Ishikawa (cell line): ENCODE measurements at regions not wholly inside any gene's neighbourhood (a gene's known extent, or its start where the extent isn't known, plus 50 kb on each side); places are given as distances from the start of the nearest gene placed in this dataset.

Experiments used
- CEBPB ChIP-seq: IDR thresholded peaks from 2 replicates; pipeline ENCODE4 v1.6.1; 2012
- CREB1 ChIP-seq: IDR thresholded peaks from 2 replicates; pipeline ENCODE4 v1.6.1; 2012; ENCODE audit warnings: low read depth
- EGR1 ChIP-seq: IDR thresholded peaks from 2 replicates; pipeline ENCODE4 v1.6.1; 2012
- EP300 ChIP-seq: IDR thresholded peaks from 2 replicates; pipeline ENCODE4 v1.6.1; 2012; ENCODE audit warnings: borderline replicate concordance
- FOXM1 ChIP-seq: IDR thresholded peaks from 2 replicates; pipeline ENCODE4 v1.6.1; 2012; ENCODE audit warnings: low read depth, borderline replicate concordance
- NFIC ChIP-seq: IDR thresholded peaks from 2 replicates; pipeline ENCODE4 v1.6.1; 2012
- RAD21 ChIP-seq: IDR thresholded peaks from 2 replicates; pipeline ENCODE4 v1.6.1; 2012; ENCODE audit warnings: low read depth
- TAF1 ChIP-seq: IDR thresholded peaks from 2 replicates; pipeline ENCODE4 v1.6.1; 2012; ENCODE audit warnings: low read depth, mild to moderate bottlenecking
- TCF12 ChIP-seq: IDR thresholded peaks from 2 replicates; pipeline ENCODE4 v1.6.1; 2012; ENCODE audit warnings: low read depth
- TEAD4 ChIP-seq: IDR thresholded peaks from 2 replicates; pipeline ENCODE4 v1.6.1; 2012
- YY1 ChIP-seq: IDR thresholded peaks from 2 replicates; pipeline ENCODE4 v1.6.1; 2012; ENCODE audit warnings: low read depth
- ZBTB7A ChIP-seq: IDR thresholded peaks from 2 replicates; pipeline ENCODE4 v1.6.1; 2012; ENCODE audit warnings: low read depth
- TF ChIP-seq, protein P1 (sequence below): IDR thresholded peaks from 2 replicates; pipeline ENCODE4 v1.6.1; 2012
- TF ChIP-seq, protein P2 (sequence below): IDR thresholded peaks from 2 replicates; pipeline ENCODE4 v1.6.1; 2012; ENCODE audit warnings: low read depth, mild to moderate bottlenecking
- TF ChIP-seq, protein P3 (sequence below): IDR thresholded peaks from 2 replicates; pipeline ENCODE4 v1.6.1; 2012

DNA sequence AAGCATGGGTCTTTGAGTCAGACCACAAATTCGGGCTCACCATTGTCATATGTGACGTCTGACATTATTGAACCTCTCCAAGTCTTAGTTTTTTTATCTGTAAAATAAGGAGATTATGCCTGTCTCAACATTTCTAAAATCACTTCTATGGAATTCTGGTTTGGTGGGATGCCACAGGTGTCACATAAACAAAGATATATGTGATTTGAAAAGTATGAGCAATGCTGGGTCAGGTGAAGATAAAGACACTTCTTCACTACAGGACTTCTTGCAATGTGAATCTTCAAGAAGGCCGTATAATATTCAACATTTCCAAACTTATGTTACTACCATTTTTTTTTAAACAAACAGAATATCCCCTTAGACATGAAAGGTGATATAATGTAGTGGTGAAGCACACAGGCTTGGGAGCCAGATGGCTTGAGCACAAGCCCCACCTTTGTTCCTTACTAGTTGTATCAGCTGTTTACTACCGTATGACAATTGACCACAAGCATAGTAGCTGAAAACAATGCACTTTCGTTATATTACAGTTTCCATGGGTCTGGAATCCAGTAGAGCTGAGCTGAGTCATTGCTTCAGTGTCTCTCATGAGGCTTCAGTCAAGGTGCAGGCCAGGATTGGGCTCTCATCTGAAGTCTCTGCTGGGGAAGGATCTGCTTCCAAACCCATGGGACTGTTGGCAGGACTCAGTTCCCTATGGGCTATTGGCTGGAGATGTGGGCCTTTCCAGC is 87.7 kb downstream of the UTP18 start:
- TF ChIP-seq EGR1, result no peak
- no peak for TF ChIP-seq CREB1
- no peak for TF ChIP-seq NFIC
- TF ChIP-seq TCF12, result no peak
- TF ChIP-seq FOXM1, result no peak
- no peak for TF ChIP-seq TEAD4
- no peak for TF ChIP-seq RAD21
- TF ChIP-seq, protein P1, sequence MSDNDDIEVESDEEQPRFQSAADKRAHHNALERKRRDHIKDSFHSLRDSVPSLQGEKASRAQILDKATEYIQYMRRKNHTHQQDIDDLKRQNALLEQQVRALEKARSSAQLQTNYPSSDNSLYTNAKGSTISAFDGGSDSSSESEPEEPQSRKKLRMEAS, result no peak
- TF ChIP-seq ZBTB7A, result no peak
- TF ChIP-seq, protein P2, sequence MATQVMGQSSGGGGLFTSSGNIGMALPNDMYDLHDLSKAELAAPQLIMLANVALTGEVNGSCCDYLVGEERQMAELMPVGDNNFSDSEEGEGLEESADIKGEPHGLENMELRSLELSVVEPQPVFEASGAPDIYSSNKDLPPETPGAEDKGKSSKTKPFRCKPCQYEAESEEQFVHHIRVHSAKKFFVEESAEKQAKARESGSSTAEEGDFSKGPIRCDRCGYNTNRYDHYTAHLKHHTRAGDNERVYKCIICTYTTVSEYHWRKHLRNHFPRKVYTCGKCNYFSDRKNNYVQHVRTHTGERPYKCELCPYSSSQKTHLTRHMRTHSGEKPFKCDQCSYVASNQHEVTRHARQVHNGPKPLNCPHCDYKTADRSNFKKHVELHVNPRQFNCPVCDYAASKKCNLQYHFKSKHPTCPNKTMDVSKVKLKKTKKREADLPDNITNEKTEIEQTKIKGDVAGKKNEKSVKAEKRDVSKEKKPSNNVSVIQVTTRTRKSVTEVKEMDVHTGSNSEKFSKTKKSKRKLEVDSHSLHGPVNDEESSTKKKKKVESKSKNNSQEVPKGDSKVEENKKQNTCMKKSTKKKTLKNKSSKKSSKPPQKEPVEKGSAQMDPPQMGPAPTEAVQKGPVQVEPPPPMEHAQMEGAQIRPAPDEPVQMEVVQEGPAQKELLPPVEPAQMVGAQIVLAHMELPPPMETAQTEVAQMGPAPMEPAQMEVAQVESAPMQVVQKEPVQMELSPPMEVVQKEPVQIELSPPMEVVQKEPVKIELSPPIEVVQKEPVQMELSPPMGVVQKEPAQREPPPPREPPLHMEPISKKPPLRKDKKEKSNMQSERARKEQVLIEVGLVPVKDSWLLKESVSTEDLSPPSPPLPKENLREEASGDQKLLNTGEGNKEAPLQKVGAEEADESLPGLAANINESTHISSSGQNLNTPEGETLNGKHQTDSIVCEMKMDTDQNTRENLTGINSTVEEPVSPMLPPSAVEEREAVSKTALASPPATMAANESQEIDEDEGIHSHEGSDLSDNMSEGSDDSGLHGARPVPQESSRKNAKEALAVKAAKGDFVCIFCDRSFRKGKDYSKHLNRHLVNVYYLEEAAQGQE, result no peak
- TF ChIP-seq, protein P3, sequence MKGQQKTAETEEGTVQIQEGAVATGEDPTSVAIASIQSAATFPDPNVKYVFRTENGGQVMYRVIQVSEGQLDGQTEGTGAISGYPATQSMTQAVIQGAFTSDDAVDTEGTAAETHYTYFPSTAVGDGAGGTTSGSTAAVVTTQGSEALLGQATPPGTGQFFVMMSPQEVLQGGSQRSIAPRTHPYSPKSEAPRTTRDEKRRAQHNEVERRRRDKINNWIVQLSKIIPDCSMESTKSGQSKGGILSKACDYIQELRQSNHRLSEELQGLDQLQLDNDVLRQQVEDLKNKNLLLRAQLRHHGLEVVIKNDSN, result no peak
- TF ChIP-seq TAF1, result no peak
- no peak for TF ChIP-seq EP300
- TF ChIP-seq CEBPB, result no peak
- no peak for TF ChIP-seq YY1

DNA sequence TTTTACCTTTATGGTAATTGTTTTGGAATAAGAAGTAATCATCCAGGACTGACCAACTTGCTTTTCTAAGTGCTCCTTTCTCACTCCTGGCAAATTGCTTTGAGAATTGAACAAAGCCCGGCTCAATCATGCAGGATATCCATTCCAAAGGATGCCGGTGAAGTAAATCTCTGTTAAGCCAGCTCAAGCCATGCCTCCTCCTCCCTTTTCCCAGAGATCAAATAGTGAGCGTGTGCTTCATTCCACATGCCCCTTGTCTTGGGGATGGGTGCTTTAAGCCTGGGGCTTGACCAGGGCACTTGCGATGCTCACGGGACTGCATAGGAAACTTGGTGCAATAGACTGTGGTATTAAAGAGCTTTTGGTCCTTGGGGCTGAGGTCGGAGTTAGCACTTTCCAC is 90.7 kb downstream of the UTP18 start:
- TF ChIP-seq NFIC (no peak), TAF1 (no peak), EGR1 (no peak), YY1 (no peak)

DNA sequence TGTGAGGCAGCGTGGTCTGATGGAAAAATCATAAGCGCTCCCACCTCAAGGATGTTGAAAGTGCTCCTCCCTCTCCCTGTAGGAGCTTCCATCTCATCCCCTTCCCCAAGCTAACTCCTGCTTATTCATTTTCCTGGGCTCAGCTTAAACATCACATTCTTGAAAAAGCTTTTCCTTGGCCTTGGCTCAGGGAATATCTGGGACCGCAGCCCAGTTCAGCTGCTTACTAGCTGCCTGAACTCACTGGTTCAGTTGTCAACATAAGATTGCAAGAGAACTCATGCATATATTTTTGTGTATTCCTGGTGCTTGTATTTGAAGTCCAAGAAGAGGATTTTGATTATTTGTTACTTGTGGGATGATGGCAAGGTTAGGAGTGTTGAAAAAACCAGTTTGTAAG is 91.5 kb downstream of the UTP18 start:
- TF ChIP-seq CEBPB (no peak), EP300 (no peak)

DNA sequence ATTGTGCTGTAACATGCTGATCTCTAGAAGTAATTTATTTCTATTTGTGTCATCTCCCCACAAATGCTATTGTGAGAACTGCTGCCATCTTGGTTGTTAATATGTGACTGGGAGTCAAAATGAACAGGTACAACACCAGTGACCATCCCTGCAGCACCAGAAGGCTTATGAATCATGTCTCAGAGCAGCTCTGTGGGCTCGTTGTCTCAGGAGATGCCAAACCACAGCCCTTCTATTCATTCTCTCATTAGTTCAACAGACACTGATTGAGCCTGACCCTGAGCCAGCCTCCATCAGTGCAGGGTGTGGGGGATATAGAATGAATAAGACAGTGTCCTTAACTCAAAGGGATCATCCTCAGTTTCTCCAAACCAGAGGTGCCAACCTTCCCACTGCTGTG is 92.5 kb downstream of the UTP18 start:
- TF ChIP-seq, protein P3, result no peak
- TF ChIP-seq FOXM1, result no peak
- TF ChIP-seq, protein P2, result no peak
- TF ChIP-seq TCF12, result no peak
- TF ChIP-seq, protein P1, result no peak
- TF ChIP-seq YY1, result no peak
- no peak for TF ChIP-seq TAF1
- TF ChIP-seq TEAD4, result no peak
- no peak for TF ChIP-seq CEBPB
- no peak for TF ChIP-seq EP300
- TF ChIP-seq RAD21, result no peak
- no peak for TF ChIP-seq NFIC
- TF ChIP-seq CREB1, result no peak
- no peak for TF ChIP-seq EGR1
- no peak for TF ChIP-seq ZBTB7A

DNA sequence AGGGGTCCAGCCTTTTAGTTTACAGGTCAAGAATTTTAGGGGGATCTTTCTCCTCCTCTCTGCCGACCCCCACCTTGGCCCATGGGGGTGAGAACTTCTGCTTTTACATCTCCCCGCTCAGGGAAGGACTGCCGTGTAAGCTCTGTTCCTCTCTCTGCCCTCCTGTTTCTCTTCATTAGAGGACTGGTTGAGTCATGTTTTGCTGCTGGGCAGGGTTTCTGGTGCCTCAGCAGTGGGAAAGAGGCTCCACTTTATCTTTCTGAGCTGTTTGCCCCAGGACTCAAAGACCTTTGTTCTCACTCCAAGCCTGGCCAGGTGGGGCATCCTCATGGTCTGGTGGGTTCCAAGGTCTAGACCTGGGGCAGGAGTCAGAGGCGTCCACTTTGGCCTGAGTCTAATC is 93.0 kb downstream of the UTP18 start:
- TF ChIP-seq EGR1, result no peak
- TF ChIP-seq FOXM1, result no peak
- TF ChIP-seq, protein P2, result no peak
- no peak for TF ChIP-seq CEBPB
- TF ChIP-seq TEAD4, result no peak
- no peak for TF ChIP-seq YY1
- TF ChIP-seq RAD21, result no peak
- TF ChIP-seq NFIC, result no peak
- no peak for TF ChIP-seq TCF12
- no peak for TF ChIP-seq EP300
- TF ChIP-seq CREB1, result no peak
- TF ChIP-seq TAF1, result no peak
- TF ChIP-seq, protein P3, result no peak
- no peak for TF ChIP-seq ZBTB7A
- TF ChIP-seq, protein P1, result no peak
